ENCODE measurements at regions not wholly inside any gene's neighbourhood (a gene's known extent, or its start where the extent isn't known, plus 50 kb on each side); places are given as distances from the start of the nearest gene placed in this dataset.

GRCh38 chr4:35080799-35081198, 1163.5 kb downstream of the ARAP2 start:
- TF ChIP-seq TOX (CRISPR knock-in tag; IDR thresholded peaks at IDR 0.05; ENCODE audit: borderline replicate concordance) (no peak), ESRRG (CRISPR knock-in tag; IDR thresholded peaks at IDR 0.05) (no peak), PATZ1 (CRISPR knock-in tag; IDR thresholded peaks at IDR 0.05; ENCODE audit: borderline replicate concordance) (no peak)

Measured in SK-N-SH treated with all-trans-retinoic acid at 6 μM for 48 hours (cell line).